Neural cell (in vitro differentiated cells): ENCODE measurements at regions not wholly inside any gene's neighbourhood (a gene's known extent, or its start where the extent isn't known, plus 50 kb on each side); places are given as distances from the start of the nearest gene placed in this dataset.

Experiments used
- H2AFZ ChIP-seq: fragments of 200-600, 300-800 bp; sonication (generic), shearing (Covaris generic); 2 replicates; pipeline ENCODE4 v1.6.0; 2014; ENCODE audit warnings: low read depth, mild to moderate bottlenecking, antibody characterized with exemption, low read length, moderate library complexity
- H3F3A ChIP-seq: fragments of 200-600 bp; shearing (Covaris generic); 2 replicates; pipeline ENCODE4 v1.6.1; 2016; ENCODE audit warnings: mild to moderate bottlenecking, moderate library complexity, mixed read lengths, antibody characterized with exemption, low read length; ENCODE audit not compliant: insufficient read depth, poor library complexity, severe bottlenecking
- H3K27ac ChIP-seq: fragments of 200-600, 300-800 bp; sonication (generic), shearing (Covaris generic); 2 replicates; pipeline ENCODE4 v1.5.1; 2014; ENCODE audit warnings: mild to moderate bottlenecking, low read length, moderate library complexity
- H3K27me3 ChIP-seq: fragments of 300-800, 200-600 bp; sonication (generic), shearing (Covaris generic); 2 replicates; pipeline ENCODE4 v1.6.0; 2014; ENCODE audit warnings: mild to moderate bottlenecking, low read depth, low read length, moderate library complexity; ENCODE audit not compliant: insufficient read depth
- H3K36me3 ChIP-seq: fragments of 300-800, 200-600 bp; sonication (generic), shearing (Covaris generic); 2 replicates; pipeline ENCODE4 v1.5.1; 2014; ENCODE audit warnings: mild to moderate bottlenecking, antibody characterized with exemption, low read length, moderate library complexity; ENCODE audit not compliant: insufficient read depth
- H3K4me2 ChIP-seq: fragments of 300-800, 200-600 bp; sonication (generic), shearing (Covaris generic); 2 replicates; pipeline ENCODE4 v1.6.0; 2014; ENCODE audit warnings: mild to moderate bottlenecking, low read length
- H3K4me3 ChIP-seq: fragments of 300-800, 200-600 bp; sonication (generic), shearing (Covaris generic); 2 replicates; pipeline ENCODE4 v1.5.1; 2014; ENCODE audit warnings: mild to moderate bottlenecking, low read length, moderate library complexity
- H3K79me2 ChIP-seq: fragments of 200-600 bp; shearing (Covaris generic); replicated peaks from 2 replicates; pipeline ENCODE4 v1.6.0; 2014; ENCODE audit warnings: mild to moderate bottlenecking, low read length, moderate library complexity; ENCODE audit not compliant: insufficient read depth
- H3K9ac ChIP-seq: fragments of 300-800, 200-600 bp; sonication (generic), shearing (Covaris generic); 2 replicates; pipeline ENCODE4 v1.6.1; 2016; ENCODE audit warnings: mild to moderate bottlenecking, low read length, mixed read lengths
- H3K9me2 ChIP-seq: fragments of 200-600 bp; shearing (Covaris generic); 2 replicates; pipeline ENCODE4 v1.6.1; 2016; ENCODE audit warnings: mild to moderate bottlenecking, low read length, mixed read lengths; ENCODE audit not compliant: insufficient read depth
- H3K9me3 ChIP-seq: fragments of 200-600, 300-800 bp; sonication (generic), shearing (Covaris generic); 2 replicates; pipeline ENCODE4 v1.6.1; 2016; ENCODE audit warnings: mild to moderate bottlenecking, mixed run types, low read length, moderate library complexity, mixed read lengths
- H4K20me1 ChIP-seq: fragments of 200-600 bp; shearing (Covaris generic); 2 replicates; pipeline ENCODE4 v1.6.1; 2016; ENCODE audit warnings: mild to moderate bottlenecking, mixed run types; ENCODE audit not compliant: insufficient read depth
- CTCF ChIP-seq: fragments of 450-650 bp; IDR thresholded peaks from 2 replicates; pipeline ENCODE4 v1.5.1; 2014; ENCODE audit warnings: antibody characterized with exemption, mild to moderate bottlenecking, moderate library complexity; ENCODE audit not compliant: poor library complexity, severe bottlenecking
- EP300 ChIP-seq: fragments of 450-650 bp; conservative IDR thresholded peaks from 2 replicates; pipeline ENCODE4 v1.6.1; 2014; ENCODE audit warnings: antibody characterized with exemption, mild to moderate bottlenecking, moderate library complexity; ENCODE audit not compliant: poor library complexity, severe bottlenecking
- EZH2 ChIP-seq: fragments of 200-600, 300-800 bp; shearing (Covaris generic), sonication (generic); IDR thresholded peaks from 2 replicates; pipeline ENCODE4 v1.6.1; 2014; ENCODE audit warnings: antibody characterized with exemption, low read length, borderline replicate concordance, mild to moderate bottlenecking; ENCODE audit not compliant: insufficient read depth, poor library complexity, severe bottlenecking
- MXI1 ChIP-seq: fragments of 450-650 bp; conservative IDR thresholded peaks from 2 replicates; pipeline ENCODE4 v1.6.1; 2014; ENCODE audit warnings: antibody characterized with exemption, mild to moderate bottlenecking; ENCODE audit not compliant: poor library complexity, severe bottlenecking
- POLR2AphosphoS5 ChIP-seq: IDR thresholded peaks from 2 replicates; pipeline ENCODE4 v1.6.1; 2012
- RAD21 ChIP-seq: fragments of 450-650 bp; conservative IDR thresholded peaks from 2 replicates; pipeline ENCODE4 v1.6.1; 2014; ENCODE audit warnings: antibody characterized with exemption, mild to moderate bottlenecking, moderate library complexity
- REST ChIP-seq: IDR thresholded peaks from 2 replicates; pipeline ENCODE4 v1.6.1; 2012; ENCODE audit warnings: borderline replicate concordance
- SMC3 ChIP-seq: fragments of 450-650 bp; conservative IDR thresholded peaks from 2 replicates; pipeline ENCODE4 v1.6.1; 2014; ENCODE audit warnings: antibody characterized with exemption, mild to moderate bottlenecking, moderate library complexity; ENCODE audit not compliant: poor library complexity
- TAF1 ChIP-seq: IDR thresholded peaks from 2 replicates; pipeline ENCODE4 v1.6.1; 2012; ENCODE audit warnings: low read depth

- no peaks in the 10 kb centered on the region for H3K27me3 ChIP-seq
- no peak overlapping the region for H3K4me3 ChIP-seq
- H3K36me3 ChIP-seq = no peaks in the 10 kb centered on the region
- no peaks in the 10 kb centered on the region for H4K20me1 ChIP-seq
- H3K9ac ChIP-seq = no peak overlapping the region
- no peaks in the 10 kb centered on the region for H3K9me2 ChIP-seq
- TF ChIP-seq EZH2 (no peak), MXI1 (no peak), RAD21 (no peak), POLR2AphosphoS5 (no peak), SMC3 (no peak), CTCF (no peak), EP300 (no peak), TAF1 (no peak), REST (no peak)
- no peaks in the 10 kb centered on the region for H3F3A ChIP-seq
- no peak overlapping the region for H2AFZ ChIP-seq
- no peaks in the 10 kb centered on the region for H3K9me3 ChIP-seq
- H3K27ac ChIP-seq = no peak overlapping the region
- no peaks in the 10 kb centered on the region for H3K79me2 ChIP-seq
- no peak overlapping the region for H3K4me2 ChIP-seq
Measured at GRCh38 chr3:152550284-152550683, 281.6 kb downstream of the MBNL1 start.

DNA sequence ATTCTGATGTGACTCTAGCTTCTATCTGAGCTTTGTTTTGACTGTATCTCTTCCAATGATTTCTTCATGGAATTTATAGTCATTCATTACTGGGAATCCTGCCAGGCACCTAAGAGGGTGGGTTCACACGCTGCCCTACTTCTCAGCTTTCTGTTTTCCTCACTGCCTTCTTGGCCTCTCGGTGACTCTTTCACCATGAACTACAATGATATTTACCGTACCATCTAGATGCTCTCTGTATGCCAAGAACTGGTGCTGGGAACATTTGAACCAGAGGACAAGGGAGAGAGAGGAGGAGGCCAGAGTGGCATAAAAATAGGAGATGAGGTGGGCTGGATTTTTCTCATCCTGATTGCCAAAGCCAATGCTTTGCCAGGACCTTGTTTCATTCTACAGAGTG lies 280.0 kb upstream of the P2RY1 start:
- H3K27ac ChIP-seq = no peak overlapping the region
- H3K79me2 ChIP-seq = no peaks in the 10 kb centered on the region
- H3K36me3 ChIP-seq = no peaks in the 10 kb centered on the region
- no peaks in the 10 kb centered on the region for H3F3A ChIP-seq
- H3K27me3 ChIP-seq = no peaks in the 10 kb centered on the region
- no peak for TF ChIP-seq REST
- no peaks in the 10 kb centered on the region for H4K20me1 ChIP-seq
- H3K4me2 ChIP-seq = no peak overlapping the region
- H2AFZ ChIP-seq = no peak overlapping the region
- H3K9ac ChIP-seq = no peak overlapping the region
- no peaks in the 10 kb centered on the region for H3K9me3 ChIP-seq
- H3K9me2 ChIP-seq = no peaks in the 10 kb centered on the region
- no peak overlapping the region for H3K4me3 ChIP-seq
